MM.1S (cell line): ENCODE measurements at regions not wholly inside any gene's neighbourhood (a gene's known extent, or its start where the extent isn't known, plus 50 kb on each side); places are given as distances from the start of the nearest gene placed in this dataset.

Experiments
- DNase-seq: peaks from one replicate; pipeline ENCODE4 v3.0.0-alpha.2; 2015
- H2AFZ ChIP-seq: fragments of 300-600 bp; sonication (generic); 2 replicates; pipeline ENCODE4 v1.6.0; 2016; ENCODE audit warnings: antibody characterized with exemption, low read length
- H3F3A ChIP-seq: fragments of 300-600 bp; sonication (generic); 2 replicates; pipeline ENCODE4 v1.6.1; 2016; ENCODE audit warnings: mild to moderate bottlenecking, antibody characterized with exemption, low read length, moderate library complexity, mixed read lengths; ENCODE audit not compliant: insufficient read depth
- H3K27ac ChIP-seq: fragments of 300-600 bp; sonication (generic); 2 replicates; pipeline ENCODE4 v1.5.1; 2016; ENCODE audit warnings: mild to moderate bottlenecking, low read length
- H3K27me3 ChIP-seq: fragments of 300-600 bp; sonication (generic); replicated peaks from 2 replicates; pipeline ENCODE4 v1.6.0; 2016; ENCODE audit warnings: low read length; ENCODE audit not compliant: insufficient read depth
- H3K36me3 ChIP-seq: fragments of 300-600 bp; sonication (generic); replicated peaks from 2 replicates; pipeline ENCODE4 v1.6.1; 2016; ENCODE audit warnings: mild to moderate bottlenecking, low read length, mixed read lengths; ENCODE audit not compliant: insufficient read depth
- H3K4me1 ChIP-seq: fragments of 300-600 bp; sonication (generic); 2 replicates; pipeline ENCODE4 v1.6.1; 2016; ENCODE audit warnings: low read length, mixed read lengths
- H3K4me2 ChIP-seq: fragments of 300-600 bp; sonication (generic); 2 replicates; pipeline ENCODE4 v1.6.0; 2016; ENCODE audit warnings: low read depth, low read length
- H3K4me3 ChIP-seq: fragments of 300-600 bp; sonication (generic); 2 replicates; pipeline ENCODE4 v1.5.1; 2016; ENCODE audit warnings: low read length, mixed read lengths
- H3K79me2 ChIP-seq: fragments of 300-600 bp; sonication (generic); 2 replicates; pipeline ENCODE4 v1.6.1; 2016; ENCODE audit warnings: mixed run types, low read length, mixed read lengths
- H3K9ac ChIP-seq: fragments of 300-600 bp; sonication (generic); 2 replicates; pipeline ENCODE4 v1.6.1; 2016; ENCODE audit warnings: low read length, mixed read lengths
- H3K9me2 ChIP-seq: fragments of 300-600 bp; sonication (generic); replicated peaks from 2 replicates; pipeline ENCODE4 v1.6.1; 2016; ENCODE audit warnings: mild to moderate bottlenecking, low read length, mixed read lengths; ENCODE audit not compliant: insufficient read depth
- H3K9me3 ChIP-seq: fragments of 300-600 bp; sonication (generic); replicated peaks from 2 replicates; pipeline ENCODE4 v1.6.1; 2016; ENCODE audit warnings: mild to moderate bottlenecking, low read length, mixed read lengths; ENCODE audit not compliant: insufficient read depth
- H4K20me1 ChIP-seq: fragments of 300-600 bp; sonication (generic); 2 replicates; pipeline ENCODE4 v1.6.1; 2016; ENCODE audit warnings: mild to moderate bottlenecking, low read length, moderate library complexity, mixed read lengths; ENCODE audit not compliant: insufficient read depth
- EZH2 ChIP-seq: fragments of 300-600 bp; sonication (generic); optimal IDR thresholded peaks from 2 replicates; pipeline ENCODE3; 2017; ENCODE audit warnings: low read depth, mild to moderate bottlenecking, antibody characterized with exemption, low read length, mixed read lengths
- EZH2phosphoT487 ChIP-seq: fragments of 300-600 bp; sonication (generic); IDR thresholded peaks from 2 replicates; pipeline ENCODE4 v1.6.1; 2018; ENCODE audit warnings: antibody characterized with exemption, low read length
- TF ChIP-seq, protein P1 (sequence below): fragments of 300-600 bp; sonication (generic); IDR thresholded peaks from 2 replicates; pipeline ENCODE4 v1.5.1; 2016; ENCODE audit warnings: antibody characterized with exemption, low read length, mixed read lengths

DNA sequence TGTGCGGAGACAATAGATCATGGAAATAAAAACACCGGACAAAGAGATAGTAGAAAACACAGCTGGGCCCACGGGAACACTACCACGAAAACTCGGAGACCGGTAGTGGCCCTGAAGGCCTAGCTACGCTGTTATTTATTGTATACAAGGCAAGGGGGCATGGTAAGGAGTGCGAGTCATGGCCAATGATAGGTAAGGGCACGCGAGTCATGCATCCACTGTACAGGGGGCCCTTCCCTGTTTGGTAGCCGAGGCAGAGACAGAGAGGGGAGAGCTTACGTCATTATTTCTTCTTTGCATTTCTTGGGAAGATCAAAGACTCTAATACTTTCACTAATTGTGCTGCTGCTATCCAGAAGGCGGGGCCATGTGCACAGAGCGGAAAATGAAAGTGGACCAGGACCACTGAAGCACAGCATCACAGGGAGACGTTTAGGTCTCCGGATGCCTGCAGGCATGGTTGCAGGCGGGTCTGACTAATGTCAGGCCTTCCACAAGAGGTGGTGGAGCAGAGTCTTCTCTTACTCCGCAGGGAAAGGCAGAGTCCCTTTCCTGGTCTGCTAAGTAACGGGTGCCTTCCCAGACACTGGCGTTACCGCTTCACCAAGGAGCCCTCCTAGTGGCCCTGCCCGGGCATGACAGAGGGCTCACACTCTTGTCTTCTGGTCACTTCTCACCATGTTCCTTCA is 74.4 kb upstream of the ARL4D start:
- H3K36me3 ChIP-seq: no peaks in the 10 kb centered on the region
- peak; percentile 29 for DNase-seq
- H3K27ac ChIP-seq: no peak overlapping the region
- 0 out of 2 replicates have a peak overlapping the region, but pooled peaks have one; percentile 17 for H2AFZ ChIP-seq
- peak overlapping the region; percentile 48 for H3K4me3 ChIP-seq
- H4K20me1 ChIP-seq: no peaks in the 10 kb centered on the region
- peak overlapping the region; percentile 48 for H3K4me2 ChIP-seq
- TF ChIP-seq EZH2 (no peak), EZH2phosphoT487 (no peak)
- TF ChIP-seq, protein P1, sequence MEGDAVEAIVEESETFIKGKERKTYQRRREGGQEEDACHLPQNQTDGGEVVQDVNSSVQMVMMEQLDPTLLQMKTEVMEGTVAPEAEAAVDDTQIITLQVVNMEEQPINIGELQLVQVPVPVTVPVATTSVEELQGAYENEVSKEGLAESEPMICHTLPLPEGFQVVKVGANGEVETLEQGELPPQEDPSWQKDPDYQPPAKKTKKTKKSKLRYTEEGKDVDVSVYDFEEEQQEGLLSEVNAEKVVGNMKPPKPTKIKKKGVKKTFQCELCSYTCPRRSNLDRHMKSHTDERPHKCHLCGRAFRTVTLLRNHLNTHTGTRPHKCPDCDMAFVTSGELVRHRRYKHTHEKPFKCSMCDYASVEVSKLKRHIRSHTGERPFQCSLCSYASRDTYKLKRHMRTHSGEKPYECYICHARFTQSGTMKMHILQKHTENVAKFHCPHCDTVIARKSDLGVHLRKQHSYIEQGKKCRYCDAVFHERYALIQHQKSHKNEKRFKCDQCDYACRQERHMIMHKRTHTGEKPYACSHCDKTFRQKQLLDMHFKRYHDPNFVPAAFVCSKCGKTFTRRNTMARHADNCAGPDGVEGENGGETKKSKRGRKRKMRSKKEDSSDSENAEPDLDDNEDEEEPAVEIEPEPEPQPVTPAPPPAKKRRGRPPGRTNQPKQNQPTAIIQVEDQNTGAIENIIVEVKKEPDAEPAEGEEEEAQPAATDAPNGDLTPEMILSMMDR: peak; percentile 38
- H3K9me2 ChIP-seq: no peaks in the 10 kb centered on the region
- no peak overlapping the region for H3K9ac ChIP-seq
- no peaks in the 10 kb centered on the region for H3K4me1 ChIP-seq
- H3F3A ChIP-seq: no peaks in the 10 kb centered on the region
- peaks cover 41% of the 10 kb centered on the region for H3K27me3 ChIP-seq
- no peaks in the 10 kb centered on the region for H3K9me3 ChIP-seq
- H3K79me2 ChIP-seq: no peaks in the 10 kb centered on the region

GRCh38 chr17:43319293-43320124 is 79.3 kb upstream of the ARL4D start:
- 0 out of 2 replicates have a peak, but pooled peaks cover 2% of the 10 kb centered on the region for H3F3A ChIP-seq
- H3K27ac ChIP-seq: no peak overlapping the region
- no peaks in the 10 kb centered on the region for H3K9me3 ChIP-seq
- no peaks in the 10 kb centered on the region for H4K20me1 ChIP-seq
- TF ChIP-seq EZH2phosphoT487 (no peak), EZH2 (no peak)
- TF ChIP-seq, protein P1: no peak
- H3K9ac ChIP-seq: no peak overlapping the region
- no peaks in the 10 kb centered on the region for H3K27me3 ChIP-seq
- H3K79me2 ChIP-seq: no peaks in the 10 kb centered on the region
- H2AFZ ChIP-seq: no peak overlapping the region
- no peaks in the 10 kb centered on the region for H3K9me2 ChIP-seq
- no peaks in the 10 kb centered on the region for H3K36me3 ChIP-seq
- no peak overlapping the region for H3K4me3 ChIP-seq
- no peak overlapping the region for H3K4me2 ChIP-seq
- no peak for DNase-seq
- H3K4me1 ChIP-seq: no peaks in the 10 kb centered on the region

DNA sequence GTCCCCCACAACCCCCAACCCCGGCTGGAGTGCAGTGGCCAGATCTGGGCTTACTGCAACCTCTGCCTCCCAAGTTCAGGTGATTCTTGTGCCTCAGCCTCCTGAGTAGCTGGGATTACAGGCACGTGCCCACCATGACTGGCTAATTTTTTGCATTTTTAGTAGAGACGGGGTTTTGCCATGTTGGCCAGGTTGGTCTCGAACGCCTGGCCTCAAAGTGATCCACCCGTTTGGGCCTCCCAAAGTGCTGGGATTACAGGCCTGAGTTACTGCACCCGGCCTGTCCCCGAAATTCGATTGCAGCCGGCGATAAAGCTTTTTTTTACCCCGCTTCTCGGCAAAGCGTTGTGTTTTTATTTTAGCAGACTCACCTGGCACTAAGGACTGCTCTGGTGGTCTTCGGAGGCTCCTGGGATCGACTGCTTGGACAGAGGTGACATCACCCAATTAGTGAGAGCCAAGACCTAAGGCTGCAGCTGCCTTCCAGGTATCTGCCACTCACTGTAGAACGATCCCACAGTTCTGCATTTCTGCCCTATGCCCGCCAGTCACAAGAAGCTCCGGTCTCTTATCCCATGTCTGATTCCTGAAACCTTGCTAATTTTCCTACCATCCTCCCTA is 82.2 kb upstream of the ARL4D start:
- Histone ChIP-seq H3K36me3 (no peaks in the 10 kb centered on the region), H3K79me2 (no peaks in the 10 kb centered on the region), H3K9me3 (no peaks in the 10 kb centered on the region), H3K4me3 (no peak overlapping the region), H3K4me1 (no peaks in the 10 kb centered on the region), H3F3A (0 out of 2 replicates have a peak, but pooled peaks cover 2% of the 10 kb centered on the region), H4K20me1 (no peaks in the 10 kb centered on the region), H3K4me2 (no peak overlapping the region), H3K27ac (no peak overlapping the region), H2AFZ (no peak overlapping the region), H3K9ac (no peak overlapping the region), H3K27me3 (peaks cover 18% of the 10 kb centered on the region), H3K9me2 (no peaks in the 10 kb centered on the region)
- no peak for DNase-seq
- no peak for TF ChIP-seq EZH2phosphoT487
- TF ChIP-seq, protein P1: no peak
- no peak for TF ChIP-seq EZH2
